GM21737 (cell line): ENCODE measurements at regions not wholly inside any gene's neighbourhood (a gene's known extent, or its start where the extent isn't known, plus 50 kb on each side); places are given as distances from the start of the nearest gene placed in this dataset.

Experiments used
- ATAC-seq: cut with Tn5 transposase; IDR thresholded peaks from one replicate; pipeline ENCODE4 v1.9.1; 2021; ENCODE audit warnings: mild to moderate bottlenecking, moderate library complexity; ENCODE audit not compliant: unreplicated experiment

GRCh38 chr2:35063836-35064235 is 1291.7 kb upstream of the CRIM1 start:
- ATAC-seq = no peak

GRCh38 chr2:35035883-35036282 is 1319.7 kb upstream of the CRIM1 start:
- no peak for ATAC-seq

GRCh38 chr2:35033748-35034147 is 1321.8 kb upstream of the CRIM1 start:
- ATAC-seq = no peak

GRCh38 chr2:35023545-35023944 is 1332.0 kb upstream of the CRIM1 start:
- no peak for ATAC-seq

GRCh38 chr2:35000453-35000852 is 1355.1 kb upstream of the CRIM1 start:
- ATAC-seq = no peak

- no peak for ATAC-seq
These were observed 1356.8 kb upstream of the CRIM1 start for GRCh38 chr2:34998741-34999140.

- no peak for ATAC-seq
These were observed 1357.8 kb upstream of the CRIM1 start for GRCh38 chr2:34997779-34998178.

- ATAC-seq = no peak
These were observed 1360.4 kb upstream of the CRIM1 start for GRCh38 chr2:34995196-34995595.

GRCh38 chr2:34991508-34992274 is 1363.9 kb upstream of the CRIM1 start:
- no peak for ATAC-seq

GRCh38 chr2:34985474-34985873 is 1370.1 kb upstream of the CRIM1 start:
- no peak for ATAC-seq

GRCh38 chr2:34980689-34981088 is 1374.9 kb upstream of the CRIM1 start:
- no peak for ATAC-seq

- no peak for ATAC-seq
These were observed 1376.4 kb upstream of the CRIM1 start for GRCh38 chr2:34979148-34979547.

- ATAC-seq = no peak
These were observed 1362.7 kb upstream of the FAM98A start for GRCh38 chr2:34961822-34962221.

- ATAC-seq = no peak
These were observed 1355.7 kb upstream of the FAM98A start for GRCh38 chr2:34954758-34955157.

GRCh38 chr2:34950797-34951196 is 1351.7 kb upstream of the FAM98A start:
- ATAC-seq = no peak

- no peak for ATAC-seq
These were observed 1350.2 kb upstream of the FAM98A start for GRCh38 chr2:34949316-34949715.

- ATAC-seq = no peak
These were observed 1337.0 kb upstream of the FAM98A start for GRCh38 chr2:34936089-34936488.

- peak; percentile 93 for ATAC-seq
These were observed 1313.0 kb upstream of the FAM98A start for GRCh38 chr2:34912084-34912483.

GRCh38 chr2:34909992-34910705 is 1311.0 kb upstream of the FAM98A start:
- no peak for ATAC-seq

- no peak for ATAC-seq
These were observed 1308.7 kb upstream of the FAM98A start for GRCh38 chr2:34907812-34908211.

- ATAC-seq = no peak
These were observed 1302.6 kb upstream of the FAM98A start for GRCh38 chr2:34901739-34902138.

- no peak for ATAC-seq
These were observed 1300.0 kb upstream of the FAM98A start for GRCh38 chr2:34899079-34899478.
